HG03469 (cell line): ENCODE measurements at regions not wholly inside any gene's neighbourhood (a gene's known extent, or its start where the extent isn't known, plus 50 kb on each side); places are given as distances from the start of the nearest gene placed in this dataset.

ENCODE experiments used
- ATAC-seq: cut with Tn5 transposase; IDR thresholded peaks from one replicate; pipeline ENCODE4 v1.9.1; 2021; ENCODE audit warnings: mild to moderate bottlenecking, moderate library complexity, moderate number of reproducible peaks; ENCODE audit not compliant: unreplicated experiment

DNA sequence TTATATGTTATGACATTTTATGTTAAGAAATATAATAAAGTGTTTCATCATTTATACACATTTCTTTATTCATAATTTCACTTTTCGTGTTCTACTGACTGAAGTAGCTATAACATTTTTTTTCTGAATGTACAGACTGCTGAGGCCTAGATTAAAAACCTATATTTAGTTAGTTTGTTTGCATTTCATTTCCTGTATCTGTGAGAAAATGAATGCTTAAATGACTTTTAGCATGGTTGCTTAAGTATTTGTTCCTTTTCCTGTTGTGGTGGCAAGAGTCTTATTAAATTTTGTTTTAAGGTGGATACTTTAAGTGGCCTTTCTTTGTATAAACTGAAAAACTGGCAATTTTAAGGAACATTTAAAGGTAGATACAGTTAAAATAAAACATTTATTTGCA, 779.7 kb upstream of the MAN1A1 start:
- peak; percentile 44 for ATAC-seq

GRCh38 chr6:120122401-120122800, 772.8 kb upstream of the MAN1A1 start:
- ATAC-seq = no peak

- ATAC-seq = no peak
Measured at GRCh38 chr6:120116343-120116742, 766.8 kb upstream of the MAN1A1 start.

DNA sequence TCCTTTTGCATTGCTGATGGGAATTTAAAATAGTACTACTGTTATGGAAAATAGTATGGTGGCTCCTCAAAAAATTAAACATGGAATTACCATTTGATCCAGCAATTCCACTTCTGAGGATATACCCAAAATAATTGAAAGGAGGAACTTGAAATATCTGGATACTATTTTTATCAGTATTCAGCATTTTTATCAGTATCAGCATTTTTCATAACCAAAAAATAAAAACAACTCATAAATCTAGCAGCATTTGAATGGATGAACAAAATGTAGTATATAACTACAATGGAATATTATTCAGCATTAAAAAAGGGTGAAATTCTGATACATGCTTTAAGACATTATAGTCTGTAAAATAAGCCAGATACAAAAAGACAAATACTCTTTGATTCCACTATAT, 763.4 kb upstream of the MAN1A1 start:
- no peak for ATAC-seq

DNA sequence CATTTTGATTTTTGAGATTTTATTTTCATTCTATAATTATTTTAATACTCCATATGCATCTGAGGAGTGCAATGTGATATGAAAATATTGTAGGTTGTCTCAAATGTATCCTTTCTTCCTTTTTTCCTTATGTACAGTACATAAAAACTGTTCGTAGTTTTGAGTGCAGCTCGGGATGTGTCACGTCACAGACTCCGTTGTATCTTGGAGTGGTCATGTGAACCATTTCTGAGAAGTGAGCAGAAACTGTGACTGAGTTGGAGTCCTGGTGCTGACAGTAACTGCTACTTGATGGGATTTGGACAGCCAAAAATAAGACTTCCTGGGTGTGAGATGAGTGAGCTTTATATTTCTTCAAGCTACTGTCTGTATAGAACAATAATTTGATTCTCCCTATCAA, 761.4 kb upstream of the MAN1A1 start:
- no peak for ATAC-seq

DNA sequence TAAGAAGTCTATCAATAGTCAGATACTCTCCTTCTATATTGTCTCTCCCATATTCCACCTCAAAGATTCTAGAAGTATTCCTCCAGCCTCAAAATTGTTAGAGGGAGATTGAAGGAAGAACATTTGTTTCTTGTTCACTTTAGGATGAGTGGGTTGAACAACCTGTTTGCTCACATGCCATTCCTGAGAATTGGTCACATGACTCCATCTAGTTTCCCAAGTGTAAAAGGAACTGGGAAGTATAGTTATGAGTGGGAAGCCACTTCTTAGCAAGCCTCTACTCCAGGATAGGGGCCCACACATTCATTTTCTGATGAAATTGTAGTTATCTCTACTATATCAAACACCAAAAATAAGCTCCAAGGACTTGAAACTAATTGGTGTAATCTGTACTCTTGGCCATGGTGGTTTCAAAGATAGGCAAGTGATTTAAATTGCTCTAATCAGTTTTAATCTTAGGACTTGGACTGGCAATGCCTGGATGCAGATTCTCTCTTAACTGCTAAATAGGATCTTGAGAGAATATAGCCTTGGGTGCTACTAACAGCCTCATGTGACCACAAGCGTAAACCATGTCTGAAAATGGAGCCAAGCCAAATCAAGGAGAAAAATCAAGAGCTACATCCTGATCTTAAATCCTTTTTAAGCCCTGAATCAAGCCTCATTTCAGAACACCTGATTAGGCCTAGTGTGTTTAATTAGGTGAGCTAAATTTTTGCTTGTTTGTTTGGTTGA, 758.7 kb upstream of the MAN1A1 start:
- ATAC-seq = no peak

DNA sequence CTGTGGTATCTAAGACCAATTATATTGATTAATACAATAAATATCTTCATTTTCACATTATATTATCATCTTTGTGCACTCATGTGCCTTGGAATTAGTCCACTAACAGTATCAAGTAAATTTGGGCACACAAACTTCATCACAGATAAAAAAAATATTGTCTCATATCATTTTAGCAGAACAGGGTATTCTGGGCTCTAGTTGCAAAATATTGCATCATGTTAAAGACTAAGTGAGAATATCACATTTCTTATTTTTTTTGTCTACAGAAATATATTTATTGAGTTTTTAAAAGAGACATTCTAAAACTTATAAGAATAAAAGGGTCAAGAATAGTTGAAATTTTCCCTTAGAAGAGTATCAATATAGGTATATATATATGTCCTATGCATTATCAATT, 754.1 kb upstream of the MAN1A1 start:
- ATAC-seq = no peak

GRCh38 chr6:120096696-120097260, 747.2 kb upstream of the MAN1A1 start:
- ATAC-seq = no peak

GRCh38 chr6:120083186-120083585, 733.6 kb upstream of the MAN1A1 start:
- no peak for ATAC-seq

DNA sequence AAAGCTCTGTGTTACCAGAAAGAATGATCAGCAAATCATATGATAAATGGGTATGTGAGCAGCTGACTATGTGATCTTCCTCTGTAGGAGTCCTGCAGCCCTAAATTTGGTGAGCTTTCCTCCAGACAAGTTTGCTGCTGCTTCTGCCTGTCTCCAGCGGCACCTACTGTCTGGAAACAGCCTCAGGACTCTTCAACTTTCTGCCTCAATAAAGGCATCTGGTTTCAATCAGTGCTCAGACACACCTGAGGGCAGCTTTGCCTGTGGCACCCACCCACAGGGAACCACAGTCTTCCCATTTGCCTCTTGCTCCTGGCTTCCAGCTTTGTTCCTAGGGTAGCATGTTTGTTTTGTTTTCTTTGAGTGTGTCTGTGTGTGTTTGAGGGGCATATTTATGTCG, 727.9 kb upstream of the MAN1A1 start:
- no peak for ATAC-seq

DNA sequence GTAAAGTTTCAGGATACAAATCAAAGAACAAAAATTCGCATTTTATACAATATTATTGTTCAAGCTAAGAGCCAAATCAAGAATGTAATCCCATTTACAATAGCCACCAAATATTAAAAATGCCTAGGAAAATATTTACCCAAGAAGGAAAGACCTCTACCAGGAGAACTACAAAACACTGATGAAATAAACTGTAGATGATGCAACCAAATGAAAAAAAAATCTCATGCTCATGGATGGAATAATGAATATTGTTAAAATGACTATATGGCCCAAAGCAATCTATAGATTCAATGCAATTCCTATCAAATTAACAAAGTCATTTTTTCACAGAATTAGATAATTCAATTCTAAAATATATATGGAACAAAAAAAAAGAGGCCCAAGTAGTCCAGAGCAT, 708.8 kb upstream of the MAN1A1 start:
- no peak for ATAC-seq

DNA sequence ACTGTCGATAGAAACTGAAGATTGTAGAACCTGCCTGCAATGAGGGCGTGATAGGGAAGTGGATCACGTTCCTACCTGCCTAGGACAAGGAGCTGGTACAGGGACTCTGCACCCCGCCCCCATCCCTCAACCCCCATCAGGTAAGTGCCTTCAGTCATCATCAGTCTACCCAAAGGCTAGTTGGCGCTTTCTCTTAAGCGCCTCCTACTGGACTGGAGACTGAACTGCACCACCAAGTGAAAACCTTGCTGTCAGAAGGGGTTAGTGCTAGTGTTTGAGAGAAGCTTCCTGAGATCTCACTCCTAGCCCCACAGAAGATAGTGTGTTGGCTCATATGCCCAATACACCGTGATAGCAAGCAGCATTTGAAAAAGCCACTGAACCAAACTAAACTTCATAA, 706.5 kb upstream of the MAN1A1 start:
- peak; percentile 80 for ATAC-seq

DNA sequence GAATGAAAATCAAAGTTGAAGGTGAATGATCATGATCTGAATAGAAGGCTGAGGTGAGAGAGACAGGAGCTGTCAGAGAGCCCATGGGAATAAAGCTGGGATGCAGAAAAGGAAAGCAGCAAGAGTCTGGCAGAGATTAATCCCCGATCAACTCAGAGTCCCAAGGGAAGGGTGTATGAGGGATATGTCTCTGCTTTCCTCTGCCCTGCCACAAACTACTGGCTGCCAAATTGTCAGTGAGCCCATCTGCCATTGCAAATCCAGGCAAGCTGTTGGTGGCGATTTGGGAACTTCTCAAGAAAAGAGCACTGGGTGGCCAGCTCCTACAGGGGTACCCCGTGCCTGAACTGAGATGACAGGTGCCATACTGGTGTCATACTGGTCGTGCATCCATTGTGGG, 705.5 kb upstream of the MAN1A1 start:
- no peak for ATAC-seq

DNA sequence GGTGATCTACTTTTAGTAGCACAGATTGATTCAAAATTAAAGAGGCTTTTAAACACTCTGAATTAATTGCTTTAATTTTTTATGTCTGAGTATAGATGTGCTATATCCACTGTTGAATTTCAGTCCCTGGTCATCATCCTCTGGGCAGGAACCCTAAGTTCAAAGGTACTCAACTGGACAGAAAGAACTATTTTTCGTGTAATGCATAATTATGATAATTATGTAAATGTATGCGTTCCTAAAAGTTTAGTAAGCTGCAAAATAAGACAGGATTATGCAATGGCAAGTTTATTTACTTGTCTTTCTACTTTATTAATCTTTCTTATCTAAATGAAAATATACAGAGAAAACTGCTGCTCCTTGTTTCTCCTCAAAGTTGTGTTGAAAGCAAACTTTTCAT, 690.1 kb upstream of the MAN1A1 start:
- no peak for ATAC-seq

GRCh38 chr6:120031837-120032236, 682.3 kb upstream of the MAN1A1 start:
- ATAC-seq = no peak

DNA sequence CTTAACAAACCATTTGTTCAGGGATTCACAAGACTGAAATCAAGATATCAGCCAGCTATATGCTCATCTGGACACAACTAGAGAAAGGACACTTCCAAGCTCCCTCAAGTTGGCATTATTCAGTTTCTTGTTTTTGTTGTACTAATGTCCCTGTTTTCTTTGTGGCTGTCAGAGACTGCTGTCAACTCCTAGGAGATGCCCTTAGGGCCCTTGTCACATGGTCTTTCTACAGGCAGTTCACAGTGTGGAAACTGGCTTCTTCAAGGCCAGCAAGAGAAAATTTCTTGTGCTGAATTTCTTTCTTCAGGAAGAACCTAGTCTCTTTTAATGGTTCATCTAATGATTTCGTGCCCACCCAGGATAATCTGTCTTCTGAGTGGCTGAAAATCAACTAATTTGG, 677.2 kb upstream of the MAN1A1 start:
- no peak for ATAC-seq

- no peak for ATAC-seq
Measured at GRCh38 chr6:120010075-120010474, 660.5 kb upstream of the MAN1A1 start.

DNA sequence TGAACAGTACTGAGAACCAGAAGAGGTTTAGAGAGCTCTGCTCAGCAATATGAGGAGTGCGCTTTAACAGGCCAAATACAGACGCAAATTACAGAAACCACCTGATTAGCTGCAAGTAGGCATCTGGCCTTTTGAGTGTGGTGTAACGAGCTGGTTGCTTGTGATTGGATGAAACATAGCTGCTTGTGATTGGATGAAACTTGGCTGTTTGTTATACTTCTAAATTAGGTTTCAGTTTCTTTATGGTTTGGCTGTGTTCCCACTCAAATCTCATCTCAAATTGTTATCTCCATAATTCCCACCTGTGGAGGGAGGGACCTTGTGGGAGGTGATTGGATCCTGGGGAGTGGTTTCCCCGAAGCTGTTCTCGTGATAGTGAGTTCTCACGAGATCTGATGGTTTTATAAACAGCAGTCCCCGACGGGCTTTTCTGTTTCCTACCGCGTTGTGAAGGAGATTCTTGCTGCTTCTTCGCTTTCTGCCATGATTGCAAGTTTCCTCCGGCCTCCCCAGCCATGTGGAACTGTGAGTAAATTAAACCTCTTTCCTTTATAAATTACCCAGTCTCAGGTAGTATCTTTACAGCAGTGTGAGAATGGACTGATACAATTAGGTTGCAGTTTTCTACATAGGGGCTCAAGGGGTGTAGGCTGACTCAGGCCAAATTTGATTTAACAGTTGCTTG, 655.9 kb upstream of the MAN1A1 start:
- ATAC-seq = no peak

- ATAC-seq = no peak
Measured at GRCh38 chr6:119986934-119987549, 637.5 kb upstream of the MAN1A1 start.

DNA sequence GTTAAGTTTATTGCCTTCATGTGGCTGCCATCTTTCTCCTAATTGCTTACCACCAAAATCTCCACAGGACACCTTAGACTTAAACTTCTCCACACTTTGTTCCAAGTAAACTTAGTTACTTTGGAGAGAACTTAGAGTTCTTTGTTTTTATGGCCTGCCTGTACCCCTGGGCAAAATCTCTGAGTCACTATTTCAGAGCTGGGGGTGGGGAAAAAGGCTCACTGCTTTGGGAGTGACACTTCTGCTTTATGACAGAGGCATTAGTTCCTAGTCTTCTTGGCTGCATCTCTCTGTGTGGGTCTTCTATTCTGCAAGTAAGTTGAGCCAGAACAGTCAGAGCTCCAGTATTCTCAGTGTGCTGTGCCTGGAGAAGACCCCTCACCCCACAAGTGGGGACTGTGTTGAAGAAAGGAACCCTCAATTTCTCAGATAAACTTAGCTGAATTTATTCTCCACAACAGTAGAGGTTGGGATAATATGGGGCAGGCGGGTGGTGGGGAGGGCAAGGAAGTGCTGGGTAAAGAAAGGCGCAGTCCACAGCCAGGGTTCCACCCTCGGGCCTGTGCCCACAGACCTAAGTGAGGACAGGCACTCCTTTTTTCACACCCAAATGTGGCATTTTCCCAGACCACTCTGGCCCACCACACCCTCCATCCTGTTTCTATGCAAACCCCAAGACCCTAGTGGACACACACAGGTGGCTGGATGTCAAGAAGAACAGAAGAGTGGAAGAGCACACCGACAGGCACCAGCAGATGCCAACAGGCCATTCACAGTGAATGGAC, 636.6 kb upstream of the MAN1A1 start:
- no peak for ATAC-seq

GRCh38 chr6:119980802-119981201, 631.2 kb upstream of the MAN1A1 start:
- no peak for ATAC-seq
